HG03135 (cell line): ENCODE measurements at regions not wholly inside any gene's neighbourhood (a gene's known extent, or its start where the extent isn't known, plus 50 kb on each side); places are given as distances from the start of the nearest gene placed in this dataset.

Experiments used
- ATAC-seq: cut with Tn5 transposase; IDR thresholded peaks from one replicate; pipeline ENCODE4 v1.9.1; 2021; ENCODE audit warnings: mild to moderate bottlenecking, moderate library complexity; ENCODE audit not compliant: unreplicated experiment

GRCh38 chr16:85320677-85321385 is 208.6 kb upstream of the CIBAR2 start:
- ATAC-seq, result no peak

DNA sequence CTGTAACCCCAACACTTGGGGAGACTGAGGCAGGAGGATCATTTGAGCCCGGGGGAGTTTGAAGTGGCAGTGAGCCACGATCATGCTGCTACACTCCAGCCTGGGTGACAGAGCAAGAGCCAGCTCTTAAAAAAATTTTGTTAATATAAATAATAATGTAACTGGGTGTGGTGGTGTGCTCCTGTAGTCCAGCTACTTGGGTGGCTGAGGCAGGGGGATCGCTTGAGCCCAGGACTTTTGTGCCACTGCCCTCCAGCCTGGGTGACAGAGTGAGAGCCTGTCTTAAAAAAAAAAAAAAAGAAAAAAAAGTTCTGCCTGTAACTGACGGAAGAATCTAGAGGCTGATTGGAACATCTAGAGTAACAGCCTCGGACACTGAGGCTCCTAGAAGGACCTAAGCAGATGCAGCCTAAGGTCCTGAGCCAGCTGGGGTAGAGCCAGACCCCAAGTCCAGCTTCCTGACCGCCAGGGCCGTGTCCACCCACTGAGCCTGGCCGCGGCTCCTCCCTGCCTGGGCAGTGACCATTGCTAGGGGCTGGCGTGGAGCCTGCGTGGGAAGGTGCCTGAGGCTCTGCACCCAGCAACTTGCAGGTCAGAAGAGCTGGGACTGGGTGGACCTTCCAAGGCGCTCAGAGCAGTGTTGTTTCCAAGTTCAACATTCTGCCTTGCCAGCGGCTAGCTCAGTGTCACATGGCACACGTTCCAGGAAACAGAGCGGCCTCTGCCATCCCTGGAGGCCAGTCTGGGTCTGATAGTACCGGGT is 209.4 kb upstream of the CIBAR2 start:
- ATAC-seq, result no peak

- no peak for ATAC-seq
These were observed 211.1 kb upstream of the CIBAR2 start for GRCh38 chr16:85323230-85323960.

GRCh38 chr16:85323961-85324253 is 211.6 kb upstream of the CIBAR2 start:
- ATAC-seq, result no peak

- no peak for ATAC-seq
These were observed 212.2 kb upstream of the CIBAR2 start for GRCh38 chr16:85324488-85324887.

- no peak for ATAC-seq
These were observed 214.0 kb upstream of the CIBAR2 start for GRCh38 chr16:85326113-85326793.

- no peak for ATAC-seq
These were observed 214.5 kb upstream of the CIBAR2 start for GRCh38 chr16:85326794-85327181.

DNA sequence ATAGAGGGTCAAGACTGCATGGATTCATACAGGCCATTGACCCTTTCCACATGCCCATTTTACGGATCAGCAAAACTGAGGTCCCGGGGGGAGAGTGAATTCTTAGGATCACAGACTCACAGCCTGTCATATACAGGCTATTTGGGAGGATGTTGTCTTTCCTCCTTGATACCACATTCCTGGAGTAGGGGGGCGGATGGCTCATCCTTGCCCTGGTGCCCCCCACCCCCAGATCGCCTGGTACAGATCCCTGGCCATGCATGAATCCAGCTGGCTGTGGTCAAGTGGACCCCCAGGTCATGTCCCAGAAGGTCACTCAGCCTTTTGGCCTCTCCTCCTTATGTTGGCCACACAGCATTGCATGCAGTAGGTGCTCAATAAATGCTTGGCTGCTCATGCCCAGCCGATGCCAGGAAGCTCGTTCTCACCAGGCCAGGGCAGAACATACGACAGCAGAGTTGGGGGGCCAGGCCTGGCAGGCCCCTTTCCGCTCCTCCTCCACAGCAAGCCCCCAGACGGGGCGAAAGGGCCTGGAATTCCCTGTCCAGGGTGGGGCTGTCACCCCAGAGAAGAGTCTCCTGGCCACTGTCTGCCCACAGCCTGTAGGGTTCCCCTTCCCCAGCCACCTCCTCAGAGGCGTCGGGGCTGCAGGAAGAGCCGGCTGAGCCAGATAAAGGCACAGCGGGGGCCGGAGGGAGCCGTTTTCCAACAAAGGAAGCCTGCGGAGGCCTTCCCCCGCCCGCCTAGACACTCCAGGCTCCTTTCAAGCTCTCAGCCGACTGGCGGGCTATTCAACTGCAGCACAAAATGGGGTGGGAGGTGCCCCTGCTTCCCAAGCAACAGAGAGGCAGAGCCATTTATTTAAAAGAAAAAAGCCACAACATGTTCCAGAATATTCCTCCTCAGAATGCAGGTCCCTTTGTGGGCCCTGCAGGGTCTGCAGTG is 215.7 kb upstream of the CIBAR2 start:
- ATAC-seq, result no peak

- no peak for ATAC-seq
These were observed 216.4 kb upstream of the CIBAR2 start for GRCh38 chr16:85328676-85329058.

GRCh38 chr16:85329059-85329812 is 217.0 kb upstream of the CIBAR2 start:
- no peak for ATAC-seq

GRCh38 chr16:85330006-85330693 is 217.9 kb upstream of the CIBAR2 start:
- no peak for ATAC-seq

GRCh38 chr16:85330694-85331188 is 218.5 kb upstream of the CIBAR2 start:
- ATAC-seq, result no peak

DNA sequence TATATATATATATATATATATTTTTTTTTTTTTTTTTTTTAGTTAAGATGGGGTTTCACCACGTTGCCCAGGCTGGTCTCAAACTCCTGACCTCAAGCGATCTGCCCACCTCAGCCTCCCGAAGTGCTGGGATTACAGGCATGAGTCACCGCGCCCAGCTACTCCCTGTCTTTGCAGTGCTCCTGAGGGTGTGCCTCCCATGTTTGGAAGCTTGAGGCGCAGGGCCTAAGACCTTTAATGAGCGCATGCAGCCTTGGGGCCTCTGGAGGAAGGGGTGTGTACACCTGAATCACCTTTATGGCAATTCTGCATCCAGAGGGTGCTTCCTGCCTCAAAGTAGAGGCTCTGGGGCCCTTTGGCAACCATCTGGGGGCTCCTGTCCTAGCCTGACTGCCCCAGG is 219.4 kb upstream of the CIBAR2 start:
- ATAC-seq, result no peak

- ATAC-seq, result no peak
These were observed 219.9 kb upstream of the CIBAR2 start for GRCh38 chr16:85332175-85332574.

- no peak for ATAC-seq
These were observed 221.1 kb upstream of the CIBAR2 start for GRCh38 chr16:85333337-85333736.

- no peak for ATAC-seq
These were observed 221.7 kb upstream of the CIBAR2 start for GRCh38 chr16:85333744-85334640.

- no peak for ATAC-seq
These were observed 222.7 kb upstream of the CIBAR2 start for GRCh38 chr16:85334718-85335583.
